ENCODE measurements at regions not wholly inside any gene's neighbourhood (a gene's known extent, or its start where the extent isn't known, plus 50 kb on each side); places are given as distances from the start of the nearest gene placed in this dataset.
"Not testable (repeated sequence)": the region's sequence is repeated elsewhere in the genome, so short reads cannot be mapped to it uniquely, and the experiment has no call there.

GRCh38 chr6:128720891-128721290 is 162.0 kb upstream of the LAMA2 start:
- H3K4me1 Mint-ChIP-seq (ENCODE audit: low read depth), result no peaks in the 10 kb centered on the region
- no peaks in the 10 kb centered on the region for H3K9me3 Mint-ChIP-seq
- H3K36me3 Mint-ChIP-seq (ENCODE audit: insufficient read depth), result no peaks in the 10 kb centered on the region
- ATAC-seq (no peak), DNase-seq (no peak)
- H3K4me3 Mint-ChIP-seq, result no peak overlapping the region
- peaks cover 13% of the 10 kb centered on the region for H3K27me3 Mint-ChIP-seq (ENCODE audit: low read depth)

GRCh38 chr6:128719786-128720185 is 163.2 kb upstream of the LAMA2 start:
- ATAC-seq (no peak), DNase-seq (no peak)

GRCh38 chr6:128713461-128713860 is 169.5 kb upstream of the LAMA2 start:
- Mint-ChIP-seq H3K4me3 (no peak overlapping the region), H3K36me3 (ENCODE audit: insufficient read depth) (no peaks in the 10 kb centered on the region), H3K4me1 (ENCODE audit: low read depth) (no peaks in the 10 kb centered on the region), H3K27me3 (ENCODE audit: low read depth) (peaks cover 12% of the 10 kb centered on the region), H3K9me3 (no peaks in the 10 kb centered on the region)
- no peak for DNase-seq
- no peak for ATAC-seq

More at GRCh38 chr6:128719786-128720185, 163.2 kb upstream of the LAMA2 start:
- Mint-ChIP-seq H3K27me3 (ENCODE audit: low read depth) (peaks cover 9% of the 10 kb centered on the region), H3K36me3 (ENCODE audit: insufficient read depth) (no peaks in the 10 kb centered on the region), H3K4me1 (ENCODE audit: low read depth) (no peaks in the 10 kb centered on the region), H3K4me3 (no peak overlapping the region), H3K9me3 (no peaks in the 10 kb centered on the region)

- Mint-ChIP-seq H3K4me1 (ENCODE audit: low read depth) (no peaks in the 10 kb centered on the region), H3K36me3 (ENCODE audit: insufficient read depth) (no peaks in the 10 kb centered on the region), H3K4me3 (no peak overlapping the region), H3K9me3 (no peaks in the 10 kb centered on the region), H3K27me3 (ENCODE audit: low read depth) (peaks cover 12% of the 10 kb centered on the region)
- DNase-seq, result no peak
- no peak for ATAC-seq
These were observed 170.0 kb upstream of the LAMA2 start for GRCh38 chr6:128712898-128713297.

GRCh38 chr6:128711149-128711548 is 171.8 kb upstream of the LAMA2 start:
- Mint-ChIP-seq H3K4me1 (ENCODE audit: low read depth) (no peaks in the 10 kb centered on the region), H3K9me3 (no peaks in the 10 kb centered on the region), H3K36me3 (ENCODE audit: insufficient read depth) (no peaks in the 10 kb centered on the region), H3K4me3 (no peak overlapping the region), H3K27me3 (ENCODE audit: low read depth) (peaks cover 5% of the 10 kb centered on the region)
- no peak for ATAC-seq
- no peak for DNase-seq

GRCh38 chr6:128710315-128710714 is 172.6 kb upstream of the LAMA2 start:
- Mint-ChIP-seq H3K9me3 (no peaks in the 10 kb centered on the region), H3K36me3 (ENCODE audit: insufficient read depth) (no peaks in the 10 kb centered on the region), H3K4me1 (ENCODE audit: low read depth) (no peaks in the 10 kb centered on the region), H3K4me3 (no peak overlapping the region), H3K27me3 (ENCODE audit: low read depth) (peaks cover 5% of the 10 kb centered on the region)
- no peak for ATAC-seq
- no peak for DNase-seq

GRCh38 chr6:128704601-128705000 is 178.3 kb upstream of the LAMA2 start:
- Mint-ChIP-seq H3K4me1 (ENCODE audit: low read depth) (no peaks in the 10 kb centered on the region), H3K27me3 (ENCODE audit: low read depth) (no peaks in the 10 kb centered on the region), H3K4me3 (no peak overlapping the region), H3K36me3 (ENCODE audit: insufficient read depth) (no peaks in the 10 kb centered on the region), H3K9me3 (peaks cover 4% of the 10 kb centered on the region)
- DNase-seq, result no peak
- ATAC-seq, result no peak

- DNase-seq; H3K9me3 Mint-ChIP-seq; H3K27me3 Mint-ChIP-seq (ENCODE audit: low read depth); H3K36me3 Mint-ChIP-seq (ENCODE audit: insufficient read depth); H3K4me1 Mint-ChIP-seq (ENCODE audit: low read depth); ATAC-seq; H3K4me3 Mint-ChIP-seq: not testable (repeated sequence)
These were observed 179.1 kb upstream of the LAMA2 start for GRCh38 chr6:128703794-128704193.

GRCh38 chr6:128696691-128697689 is 176.6 kb upstream of the PTPRK start:
- no peaks in the 10 kb centered on the region for H3K9me3 Mint-ChIP-seq
- H3K4me1 Mint-ChIP-seq (ENCODE audit: low read depth), result no peaks in the 10 kb centered on the region
- DNase-seq (no peak), ATAC-seq (no peak)
- no peak overlapping the region for H3K4me3 Mint-ChIP-seq
- no peaks in the 10 kb centered on the region for H3K27me3 Mint-ChIP-seq (ENCODE audit: low read depth)
- no peaks in the 10 kb centered on the region for H3K36me3 Mint-ChIP-seq (ENCODE audit: insufficient read depth)

- no peak for ATAC-seq
- no peaks in the 10 kb centered on the region for H3K4me1 Mint-ChIP-seq (ENCODE audit: low read depth)
- DNase-seq, result no peak
- no peak overlapping the region for H3K4me3 Mint-ChIP-seq
- peaks cover 15% of the 10 kb centered on the region for H3K27me3 Mint-ChIP-seq (ENCODE audit: low read depth)
- no peaks in the 10 kb centered on the region for H3K9me3 Mint-ChIP-seq
- no peaks in the 10 kb centered on the region for H3K36me3 Mint-ChIP-seq (ENCODE audit: insufficient read depth)
These were observed 174.1 kb upstream of the PTPRK start for GRCh38 chr6:128694303-128695009.

- ATAC-seq, result no peak
- Mint-ChIP-seq H3K9me3 (no peaks in the 10 kb centered on the region), H3K4me3 (no peak overlapping the region), H3K4me1 (ENCODE audit: low read depth) (no peaks in the 10 kb centered on the region), H3K27me3 (ENCODE audit: low read depth) (peaks cover 22% of the 10 kb centered on the region), H3K36me3 (ENCODE audit: insufficient read depth) (no peaks in the 10 kb centered on the region)
- DNase-seq, result no peak
These were observed 169.7 kb upstream of the PTPRK start for GRCh38 chr6:128690063-128690462.

- no peak for ATAC-seq
- Mint-ChIP-seq H3K36me3 (ENCODE audit: insufficient read depth) (no peaks in the 10 kb centered on the region), H3K9me3 (no peaks in the 10 kb centered on the region), H3K27me3 (ENCODE audit: low read depth) (peaks cover 18% of the 10 kb centered on the region), H3K4me3 (no peak overlapping the region), H3K4me1 (ENCODE audit: low read depth) (no peaks in the 10 kb centered on the region)
- no peak for DNase-seq
These were observed 165.7 kb upstream of the PTPRK start for GRCh38 chr6:128686084-128686483.

GRCh38 chr6:128676456-128676855 is 156.1 kb upstream of the PTPRK start:
- Mint-ChIP-seq H3K9me3 (peaks cover 5% of the 10 kb centered on the region), H3K36me3 (ENCODE audit: insufficient read depth) (no peaks in the 10 kb centered on the region), H3K4me3 (no peak overlapping the region), H3K4me1 (ENCODE audit: low read depth) (no peaks in the 10 kb centered on the region), H3K27me3 (ENCODE audit: low read depth) (peaks cover 5% of the 10 kb centered on the region)
- no peak for ATAC-seq
- DNase-seq, result no peak

GRCh38 chr6:128672023-128672422 is 151.6 kb upstream of the PTPRK start:
- H3K4me3 Mint-ChIP-seq, result no peak overlapping the region
- H3K36me3 Mint-ChIP-seq (ENCODE audit: insufficient read depth), result no peaks in the 10 kb centered on the region
- peaks cover 5% of the 10 kb centered on the region for H3K9me3 Mint-ChIP-seq
- DNase-seq (no peak), ATAC-seq (no peak)
- H3K4me1 Mint-ChIP-seq (ENCODE audit: low read depth), result no peaks in the 10 kb centered on the region
- H3K27me3 Mint-ChIP-seq (ENCODE audit: low read depth), result peaks cover 4% of the 10 kb centered on the region

Measured in activated T-cell treated with anti-CD3 and anti-CD28 coated beads, Interleukin-2, amount 50 U/mL, for 4 hours (primary cell).